ENCODE measurements at regions not wholly inside any gene's neighbourhood (a gene's known extent, or its start where the extent isn't known, plus 50 kb on each side); places are given as distances from the start of the nearest gene placed in this dataset.

GRCh38 chr11:19410032-19410431, 169.3 kb upstream of the E2F8 start:
- H3K4ac ChIP-seq (ENCODE audit: low read depth, low read length) = no peak overlapping the region
- no peak overlapping the region for H2AK9ac ChIP-seq (replicated peaks; ENCODE audit: low read depth, low read length, poor library complexity)
- intact Hi-C loops (cut with micrococcal nuclease) = no loop called here
- H3K79me1 ChIP-seq (ENCODE audit: low read depth in 1 of 2, low read length in 2 of 2) = no peaks in the 10 kb centered on the region
- no peak overlapping the region for H3K4me3 ChIP-seq (ENCODE audit: insufficient read depth, low read depth, low read length)
- H4K8ac ChIP-seq (ENCODE audit: low read depth in 2 of 2, low read length in 2 of 2) = no peak overlapping the region
- POLR2A ChIA-PET (ENCODE audit: unreplicated experiment) = no interaction called here
- no peak overlapping the region for H4K91ac ChIP-seq (ENCODE audit: insufficient read depth, low read depth, low read length)
- no peak overlapping the region for H2BK20ac ChIP-seq (ENCODE audit: low read depth, low read length)
- no peak overlapping the region for H3K27ac ChIP-seq (ENCODE audit: insufficient read depth, low read length)
- H4K5ac ChIP-seq (ENCODE audit: low read depth, low read length) = no peak overlapping the region
- H3K4me2 ChIP-seq (ENCODE audit: low read depth, low read length) = no peak overlapping the region
- CTCF ChIA-PET = no interaction called here
- no peaks in the 10 kb centered on the region for H4K20me1 ChIP-seq (ENCODE audit: insufficient read depth, low read length)
- no peak overlapping the region for H3K9ac ChIP-seq (ENCODE audit: low read depth, low read length)
- WGBS, 2 experiments (ENCODE audit: extremely low coverage in 2 of 2, insufficient read length in 1 of 2) = 80% methylated on average over 2 of the region's 3 CpGs; no CpG with 5 or more reads in 1 of the 2 experiments
- no peaks in the 10 kb centered on the region; the same call in 1 of the 2 replicates for H3K9me1 ChIP-seq (ENCODE audit: insufficient read depth, low read length)
- H2AK5ac ChIP-seq (ENCODE audit: low read depth, low read length) = no peak overlapping the region
- no peak overlapping the region for H3K14ac ChIP-seq (replicated peaks; ENCODE audit: low read depth, low read length)
- no peak overlapping the region for H2AFZ ChIP-seq (replicated peaks; ENCODE audit: low read length, poor library complexity)
- TF ChIP-seq FOS (IDR thresholded peaks at IDR 0.05; ENCODE audit: low read depth, low read length) (no peak), BHLHE40 (IDR thresholded peaks at IDR 0.05; ENCODE audit: low read depth, low read length) (no peak), MXI1 (IDR thresholded peaks at IDR 0.05; ENCODE audit: borderline replicate concordance, low read depth, low read length) (no peak), SMC3 (IDR thresholded peaks at IDR 0.05; ENCODE audit: low read depth, low read length) (no peak), NFE2L2 (IDR thresholded peaks at IDR 0.05; ENCODE audit: low read depth, low read length) (no peak), POLR2A (IDR thresholded peaks at IDR 0.05; ENCODE audit: low read depth, low read length) (no peak)
- dilution Hi-C loops (cut with HindIII; ENCODE audit: low sequenced_read_pairs, unreplicated experiment) = no loop called here
- H2BK120ac ChIP-seq (ENCODE audit: low read depth, low read length) = no peak overlapping the region
- H3K9me3 ChIP-seq (ENCODE audit: control insufficient read depth, insufficient read depth, low read length) = no peaks in the 10 kb centered on the region
- H3K27me3 ChIP-seq (ENCODE audit: control insufficient read depth, insufficient read depth, low read length) = peaks cover 6% of the 10 kb centered on the region; the same call in 1 of the 2 replicates
- H2BK5ac ChIP-seq (ENCODE audit: low read depth, low read length, poor library complexity, severe bottlenecking) = no peak overlapping the region
- H3K18ac ChIP-seq (ENCODE audit: low read depth, low read length) = no peak overlapping the region
- H3K4me1 ChIP-seq (ENCODE audit: control insufficient read depth, insufficient read depth, low read length) = peaks cover 2% of the 10 kb centered on the region; the same call in 1 of the 2 replicates
- H2BK15ac ChIP-seq (ENCODE audit: low read depth, low read length) = no peak overlapping the region
- H3K23ac ChIP-seq (ENCODE audit: low read depth, low read length) = no peak overlapping the region
- in situ Hi-C loops (cut with MboI; ENCODE audit: low sequenced_read_pairs) = no loop called here
- BruUV-seq (replicated peaks) = no TSS peak
- ATAC-seq (ENCODE audit: low read depth) = no peak
- H3K36me3 ChIP-seq (ENCODE audit: control insufficient read depth, insufficient read depth, low read length) = no peaks in the 10 kb centered on the region
- DNase-seq = no peak
- no peak overlapping the region for H3K56ac ChIP-seq (ENCODE audit: extremely low read depth, insufficient read depth, low read length)
